EH (cell line): ENCODE measurements at regions not wholly inside any gene's neighbourhood (a gene's known extent, or its start where the extent isn't known, plus 50 kb on each side); places are given as distances from the start of the nearest gene placed in this dataset.

Experiments used
- DNase-seq: peaks from one replicate; pipeline ENCODE4 v3.0.0-alpha.2; 2015; ENCODE audit warnings: low read depth

- DNase-seq = no peak
Observed at GRCh38 chr20:57804470-57805250, 94.8 kb upstream of the PMEPA1 start.

GRCh38 chr20:57803508-57804005, 93.7 kb upstream of the PMEPA1 start:
- no peak for DNase-seq

DNA sequence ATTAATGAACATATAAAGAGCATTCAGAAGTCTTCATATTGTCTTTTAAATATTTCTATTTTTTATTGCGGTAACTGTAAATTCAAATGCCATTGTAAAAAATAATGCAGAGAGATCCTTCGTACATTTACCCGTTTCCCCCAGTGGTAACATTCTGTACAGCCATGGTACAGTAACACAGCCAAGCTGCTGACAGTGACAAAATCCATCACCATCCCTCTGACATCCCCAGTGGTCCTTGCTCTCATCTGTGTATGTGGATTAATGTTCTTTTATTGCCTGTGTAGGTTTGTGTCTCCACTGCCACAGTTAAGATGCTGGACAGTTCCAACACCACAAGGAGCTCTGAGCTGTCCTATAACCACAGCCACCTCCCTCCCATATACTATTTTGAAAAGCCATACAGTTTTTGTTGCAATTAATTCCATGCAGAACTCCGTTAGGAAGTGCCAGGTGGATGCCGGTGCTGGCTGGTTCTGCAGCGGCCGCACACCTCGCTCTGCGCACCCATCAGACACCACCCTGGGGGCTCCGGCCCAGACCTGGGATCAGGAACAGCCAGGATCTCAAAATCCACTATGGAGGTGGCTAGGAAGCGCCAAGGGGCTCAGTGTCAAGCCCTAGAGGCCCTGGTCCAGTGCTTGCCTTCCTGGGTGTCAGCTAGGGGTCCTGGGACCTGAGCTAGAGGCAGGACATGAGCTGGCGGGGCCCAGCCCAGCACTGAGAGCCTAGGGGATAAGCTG, 93.1 kb upstream of the PMEPA1 start:
- no peak for DNase-seq

DNA sequence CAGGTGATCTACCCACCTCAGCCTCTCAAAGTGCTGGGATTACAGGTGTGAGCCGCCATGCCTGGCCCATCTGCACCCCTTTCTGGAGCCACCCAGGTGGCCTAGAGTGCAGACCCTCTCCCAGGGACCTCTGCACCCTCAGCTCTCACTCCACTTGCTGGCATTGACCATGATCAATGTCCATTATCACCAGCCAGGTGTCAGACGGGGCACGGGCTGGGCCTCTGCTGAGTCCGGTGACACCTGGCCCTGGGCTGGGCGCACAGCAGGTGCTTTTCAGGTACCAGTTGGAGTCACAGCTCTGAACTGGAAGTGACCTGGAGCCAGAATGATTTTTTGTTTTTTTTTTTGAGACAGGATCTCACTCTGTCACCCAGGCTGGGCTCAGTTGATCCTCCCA, 91.8 kb upstream of the PMEPA1 start:
- no peak for DNase-seq

GRCh38 chr20:57800791-57801430, 91.1 kb upstream of the PMEPA1 start:
- DNase-seq = no peak

GRCh38 chr20:57797401-57797800, 87.6 kb upstream of the PMEPA1 start:
- no peak for DNase-seq

- DNase-seq = no peak
Observed at GRCh38 chr20:57795977-57796560, 86.3 kb upstream of the PMEPA1 start.

DNA sequence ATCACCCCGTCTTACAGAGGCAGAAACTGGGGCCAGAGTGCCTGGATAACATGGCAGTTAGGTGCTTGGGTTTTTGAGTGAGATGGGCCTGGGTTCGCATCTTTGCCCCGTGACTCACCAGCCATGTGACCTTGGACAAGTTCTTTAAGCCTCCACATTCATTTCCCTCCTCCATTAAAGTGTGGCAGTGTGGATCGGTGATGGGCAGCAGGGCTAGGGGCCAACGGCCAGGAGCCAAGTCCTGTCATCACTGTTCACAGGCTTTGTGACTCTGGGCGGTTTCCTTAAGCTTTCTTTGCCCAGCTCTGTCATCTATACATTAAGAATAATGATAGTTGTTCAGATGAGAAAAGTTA, 85.5 kb upstream of the PMEPA1 start:
- DNase-seq = peak; percentile 45

GRCh38 chr20:57794600-57795341, 85.0 kb upstream of the PMEPA1 start:
- DNase-seq = peak; percentile 35

DNA sequence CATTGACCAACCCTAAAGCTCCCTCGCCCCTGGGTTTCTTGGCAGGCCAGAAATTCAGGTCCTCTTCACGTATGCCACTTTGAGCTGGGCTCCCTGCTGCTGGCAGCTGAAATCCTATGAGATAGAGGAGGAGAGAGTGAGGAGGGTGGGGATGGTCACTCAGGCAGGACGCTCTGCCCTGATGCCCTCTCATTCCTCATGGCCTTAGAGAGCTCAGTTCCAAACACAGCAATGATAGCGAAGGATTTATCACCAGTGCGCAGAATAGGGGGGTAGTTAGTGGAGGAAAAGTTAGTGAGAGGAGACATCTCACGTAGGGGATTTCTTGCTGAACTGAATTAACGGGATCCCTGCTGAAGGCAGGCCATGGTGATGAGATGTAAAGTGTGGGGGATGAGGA, 84.2 kb upstream of the PMEPA1 start:
- DNase-seq = no peak

- DNase-seq = no peak
Observed at GRCh38 chr20:57793421-57793820, 83.6 kb upstream of the PMEPA1 start.

DNA sequence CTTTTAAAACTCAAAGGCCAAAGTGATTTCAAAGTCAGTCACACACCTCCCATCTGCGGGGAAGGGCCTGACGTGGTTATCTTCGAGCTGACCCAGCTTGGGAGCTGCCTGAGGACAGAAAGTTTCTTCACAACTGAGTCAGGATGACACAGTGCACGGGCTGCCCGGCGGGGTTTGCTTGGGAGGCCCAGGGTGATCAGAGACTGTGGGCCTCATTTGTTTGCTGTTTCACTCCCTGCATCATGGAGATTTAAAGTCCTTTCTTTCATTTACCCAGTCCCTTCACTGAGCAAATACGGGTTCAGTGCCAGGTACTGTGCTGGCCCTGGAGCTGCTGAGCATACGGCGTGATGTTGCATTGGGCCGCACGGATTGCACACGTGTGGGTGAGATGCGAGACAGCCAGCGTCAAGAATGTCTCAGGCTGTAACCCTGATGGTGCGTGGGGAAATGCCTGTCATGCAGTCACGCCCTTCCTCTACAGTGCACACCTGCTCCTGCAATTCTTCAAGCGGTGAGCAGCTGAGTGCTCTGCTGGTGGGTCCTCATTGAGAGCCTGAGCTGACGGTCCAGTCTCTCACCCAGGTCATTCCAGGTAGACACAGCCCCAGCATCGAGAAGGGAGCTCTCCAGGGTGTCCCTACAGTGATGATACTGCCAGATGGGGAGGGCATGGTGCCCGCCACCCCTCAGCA, 82.7 kb upstream of the PMEPA1 start:
- no peak for DNase-seq

DNA sequence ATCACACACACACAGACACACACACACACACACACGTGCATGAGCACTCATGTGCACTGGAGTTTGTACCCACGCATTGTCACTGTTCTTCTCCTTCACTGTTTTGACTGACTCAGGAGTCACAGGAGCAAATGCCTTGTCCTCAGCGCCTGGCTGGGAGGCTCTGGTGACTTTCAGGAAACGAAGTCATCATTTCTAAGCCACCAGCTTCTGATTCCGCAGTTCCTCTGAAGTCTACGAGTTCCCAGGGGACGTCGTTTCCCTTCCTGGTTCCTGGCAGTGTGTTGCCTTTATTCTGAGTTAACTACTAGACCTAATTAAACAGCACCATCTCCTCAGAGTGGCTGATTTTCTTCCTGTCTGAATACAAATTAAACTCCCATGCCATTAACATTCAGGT, 82.2 kb upstream of the PMEPA1 start:
- DNase-seq = no peak

DNA sequence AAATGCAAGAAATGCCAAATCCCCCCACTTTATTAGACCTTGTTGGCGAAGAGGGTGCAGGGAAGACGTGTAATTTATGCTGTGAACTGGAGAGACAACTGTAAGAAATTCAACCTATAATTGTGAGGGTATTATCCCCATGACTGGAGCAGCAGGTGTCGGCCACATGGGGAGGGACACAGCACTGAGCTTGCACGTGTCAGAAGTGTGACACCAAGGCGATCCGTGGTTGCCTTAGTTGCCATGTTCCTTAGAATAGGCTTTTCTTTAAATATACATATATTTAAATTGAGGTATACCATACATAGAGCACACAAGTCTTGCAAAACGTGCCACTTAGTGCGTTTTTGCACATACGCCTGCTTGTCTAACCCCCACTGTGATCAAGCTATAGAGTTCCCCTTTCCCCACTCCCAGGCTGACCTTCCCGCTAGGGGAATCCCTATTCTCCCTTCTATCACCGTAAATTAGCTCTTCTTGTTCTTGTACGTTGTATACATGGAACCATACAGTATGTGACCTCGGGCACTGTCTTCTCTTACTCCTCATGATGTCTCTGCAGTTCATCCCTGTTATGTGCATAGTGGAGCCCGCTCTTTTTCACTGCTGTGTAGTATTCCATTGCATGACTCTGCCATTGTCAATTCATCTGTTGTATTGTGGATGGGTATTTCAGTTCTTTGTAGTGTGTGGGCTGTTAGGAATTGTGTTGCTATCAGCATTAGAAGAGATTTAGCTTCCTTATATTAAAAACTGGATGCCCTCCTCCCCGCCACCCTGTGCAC, 81.6 kb upstream of the PMEPA1 start:
- no peak for DNase-seq

GRCh38 chr20:57790176-57790575, 80.4 kb upstream of the PMEPA1 start:
- no peak for DNase-seq

DNA sequence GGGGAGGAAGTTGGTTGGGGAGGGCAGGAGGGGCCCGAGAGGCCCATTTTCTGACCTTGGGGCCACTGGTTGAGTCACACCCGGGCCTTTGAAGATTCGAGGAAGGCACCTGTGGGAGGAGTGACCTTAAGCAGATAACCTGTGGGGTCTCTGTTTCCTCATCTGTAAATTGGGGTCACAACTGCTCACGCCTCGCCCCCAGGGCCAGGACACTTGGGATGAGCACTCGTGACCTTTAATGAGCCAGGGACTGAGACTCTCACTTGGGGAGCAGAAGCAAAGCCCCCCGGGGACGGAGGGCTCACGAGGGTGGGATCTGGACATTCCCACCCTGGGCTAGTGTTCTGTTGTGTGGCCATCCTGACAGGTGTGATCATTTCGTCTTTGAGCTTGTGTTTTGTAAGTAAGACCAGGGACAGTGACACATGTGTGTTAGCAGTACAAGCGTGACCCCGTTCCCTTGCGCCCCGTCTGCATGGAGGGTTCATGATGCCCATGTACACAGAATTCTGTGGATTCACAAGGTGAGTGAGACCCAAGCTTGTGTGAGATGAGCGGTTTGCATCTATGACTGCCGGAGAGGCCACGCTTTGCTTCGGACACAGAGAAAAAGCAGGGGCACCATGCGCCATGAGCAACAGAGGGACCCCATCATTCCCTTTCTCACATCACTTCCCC, 79.3 kb upstream of the PMEPA1 start:
- no peak for DNase-seq

- no peak for DNase-seq
Observed at GRCh38 chr20:57787990-57788781, 78.4 kb upstream of the PMEPA1 start.

GRCh38 chr20:57787151-57787989, 77.6 kb upstream of the PMEPA1 start:
- no peak for DNase-seq
